ENCODE measurements at regions not wholly inside any gene's neighbourhood (a gene's known extent, or its start where the extent isn't known, plus 50 kb on each side); places are given as distances from the start of the nearest gene placed in this dataset.

DNA sequence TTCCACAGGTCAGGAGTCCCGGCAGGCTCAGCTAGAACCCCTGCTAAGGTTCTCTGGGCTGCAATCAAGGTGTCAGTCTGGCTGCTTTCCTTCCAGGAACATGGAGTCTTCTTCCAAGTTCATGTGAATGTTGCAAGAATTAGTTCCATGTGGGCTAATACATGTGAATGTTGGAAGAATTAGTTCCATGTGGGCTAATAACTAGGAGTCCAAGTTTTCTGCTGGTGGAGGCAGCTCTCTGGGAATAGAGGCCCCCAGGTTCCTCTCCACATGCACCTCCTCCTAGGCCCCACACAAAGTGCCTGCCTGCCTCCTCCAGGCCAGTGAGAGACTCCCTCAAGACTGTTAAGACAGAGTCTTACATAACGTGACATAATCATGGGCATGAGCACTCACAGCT is 140.8 kb upstream of the SLC35G4 start:
- TF ChIP-seq, protein P1, sequence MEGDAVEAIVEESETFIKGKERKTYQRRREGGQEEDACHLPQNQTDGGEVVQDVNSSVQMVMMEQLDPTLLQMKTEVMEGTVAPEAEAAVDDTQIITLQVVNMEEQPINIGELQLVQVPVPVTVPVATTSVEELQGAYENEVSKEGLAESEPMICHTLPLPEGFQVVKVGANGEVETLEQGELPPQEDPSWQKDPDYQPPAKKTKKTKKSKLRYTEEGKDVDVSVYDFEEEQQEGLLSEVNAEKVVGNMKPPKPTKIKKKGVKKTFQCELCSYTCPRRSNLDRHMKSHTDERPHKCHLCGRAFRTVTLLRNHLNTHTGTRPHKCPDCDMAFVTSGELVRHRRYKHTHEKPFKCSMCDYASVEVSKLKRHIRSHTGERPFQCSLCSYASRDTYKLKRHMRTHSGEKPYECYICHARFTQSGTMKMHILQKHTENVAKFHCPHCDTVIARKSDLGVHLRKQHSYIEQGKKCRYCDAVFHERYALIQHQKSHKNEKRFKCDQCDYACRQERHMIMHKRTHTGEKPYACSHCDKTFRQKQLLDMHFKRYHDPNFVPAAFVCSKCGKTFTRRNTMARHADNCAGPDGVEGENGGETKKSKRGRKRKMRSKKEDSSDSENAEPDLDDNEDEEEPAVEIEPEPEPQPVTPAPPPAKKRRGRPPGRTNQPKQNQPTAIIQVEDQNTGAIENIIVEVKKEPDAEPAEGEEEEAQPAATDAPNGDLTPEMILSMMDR (IDR thresholded peaks at IDR 0.05 in 4 of 5, conservative IDR thresholded peaks at IDR 0.05 in 1 of 5): no peak
- TF ChIP-seq POLR2A (IDR thresholded peaks at IDR 0.05): no peak

Data from gastrocnemius medialis (tissue), 4 donors.